ENCODE measurements at regions not wholly inside any gene's neighbourhood (a gene's known extent, or its start where the extent isn't known, plus 50 kb on each side); places are given as distances from the start of the nearest gene placed in this dataset.

GRCh38 chr15:95975212-95975611, 355.3 kb upstream of the NR2F2 start (continued):
- TF ChIP-seq IRF3 (IDR thresholded peaks at IDR 0.05; ENCODE audit: low read depth, low read length), result no peak
- TF ChIP-seq, protein P1, sequence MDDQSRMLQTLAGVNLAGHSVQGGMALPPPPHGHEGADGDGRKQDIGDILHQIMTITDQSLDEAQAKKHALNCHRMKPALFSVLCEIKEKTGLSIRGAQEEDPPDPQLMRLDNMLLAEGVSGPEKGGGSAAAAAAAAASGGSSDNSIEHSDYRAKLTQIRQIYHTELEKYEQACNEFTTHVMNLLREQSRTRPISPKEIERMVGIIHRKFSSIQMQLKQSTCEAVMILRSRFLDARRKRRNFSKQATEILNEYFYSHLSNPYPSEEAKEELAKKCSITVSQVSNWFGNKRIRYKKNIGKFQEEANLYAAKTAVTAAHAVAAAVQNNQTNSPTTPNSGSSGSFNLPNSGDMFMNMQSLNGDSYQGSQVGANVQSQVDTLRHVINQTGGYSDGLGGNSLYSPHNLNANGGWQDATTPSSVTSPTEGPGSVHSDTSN (IDR thresholded peaks at IDR 0.05), result no peak
- TF ChIP-seq TAF1 (IDR thresholded peaks at IDR 0.05; ENCODE audit: borderline replicate concordance, low read depth, low read length), result no peak
- TF ChIP-seq TEAD4 (IDR thresholded peaks at IDR 0.05; ENCODE audit: borderline replicate concordance, insufficient read depth), result no peak
- no peak for TF ChIP-seq SMC3 (IDR thresholded peaks at IDR 0.05; ENCODE audit: low read depth, low read length)
- no peak for TF ChIP-seq GATA2 (CRISPR knock-in tag; IDR thresholded peaks at IDR 0.05)

DNA sequence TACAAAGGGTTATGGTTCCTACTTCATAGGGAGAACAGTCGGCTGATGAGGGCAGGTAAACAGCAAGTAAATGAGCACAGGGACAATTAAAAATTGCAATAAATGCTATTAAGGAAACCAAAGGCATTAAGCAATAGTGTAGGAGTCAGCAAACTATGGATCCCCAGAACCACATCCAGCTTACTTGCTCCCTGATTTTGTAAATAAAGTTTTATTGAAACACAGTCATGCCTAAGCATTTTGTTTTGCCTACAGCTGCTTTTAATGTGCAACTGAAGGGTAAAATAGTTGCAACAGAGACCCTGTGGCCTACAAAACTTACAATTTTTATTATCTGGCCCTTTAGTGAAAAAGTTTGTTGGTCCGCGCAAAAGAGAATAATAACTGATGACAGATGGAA, 351.2 kb upstream of the NR2F2 start:
- DNase-seq, result no peak
- no peaks in the 10 kb centered on the region for H3K36me3 ChIP-seq (replicated peaks in 1 of 2; ENCODE audit: control insufficient read depth in 1 of 2, insufficient read depth in 2 of 2, low read length in 1 of 2)
- H3K4me2 ChIP-seq, result no peak overlapping the region
- H3F3A ChIP-seq (replicated peaks; ENCODE audit: insufficient read depth), result no peaks in the 10 kb centered on the region
- TF ChIP-seq TEAD4 (IDR thresholded peaks at IDR 0.05; ENCODE audit: borderline replicate concordance, insufficient read depth), result no peak
- no peak for TF ChIP-seq NRF1 (IDR thresholded peaks at IDR 0.05; ENCODE audit: low read depth, low read length)
- TF ChIP-seq IRF3 (IDR thresholded peaks at IDR 0.05; ENCODE audit: low read depth, low read length), result no peak
- TF ChIP-seq USF2 (IDR thresholded peaks at IDR 0.05; ENCODE audit: borderline replicate concordance, low read depth, low read length), result no peak
- TF ChIP-seq REST (IDR thresholded peaks at IDR 0.05; ENCODE audit: low read depth, low read length), result no peak
- no peak for TF ChIP-seq JUND (IDR thresholded peaks at IDR 0.05)
- TF ChIP-seq RCOR1 (IDR thresholded peaks at IDR 0.05; ENCODE audit: low read length), result no peak
- TF ChIP-seq MXI1 (IDR thresholded peaks at IDR 0.05; ENCODE audit: low read depth, low read length), result no peak
- TF ChIP-seq YY1 (IDR thresholded peaks at IDR 0.05; ENCODE audit: low read depth), result no peak
- TF ChIP-seq CHD2 (IDR thresholded peaks at IDR 0.05; ENCODE audit: low read length, partially characterized antibody), result no peak
- TF ChIP-seq FOXJ3 (CRISPR knock-in tag; IDR thresholded peaks at IDR 0.05), result no peak
- TF ChIP-seq ELF1 (IDR thresholded peaks at IDR 0.05), result no peak
- no peak for TF ChIP-seq EP300 (IDR thresholded peaks at IDR 0.05; ENCODE audit: borderline replicate concordance in 1 of 2, low read depth in 1 of 2, low read length in 1 of 2)
- no peak for TF ChIP-seq CTCF (IDR thresholded peaks at IDR 0.05)
- TF ChIP-seq ZBTB33 (IDR thresholded peaks at IDR 0.05; ENCODE audit: borderline replicate concordance, low read depth), result no peak
- no peak overlapping the region for H2AFZ ChIP-seq (ENCODE audit: low read depth)
- H3K27me3 ChIP-seq (ENCODE audit: insufficient read depth), result no peaks in the 10 kb centered on the region
- CTCF ChIA-PET, result no interaction called here
- no peak overlapping the region for H3K27ac ChIP-seq (ENCODE audit: low read depth in 2 of 2, low read length in 1 of 2)
- no peaks in the 10 kb centered on the region for H3K79me2 ChIP-seq (ENCODE audit: insufficient read depth)
- no peaks in the 10 kb centered on the region for H3K9me2 ChIP-seq
- 66% methylated on average over 3 of the region's 3 CpGs for WGBS (ENCODE audit: low lambda C conversion rate)
- H3K9ac ChIP-seq, result no peak overlapping the region
- H3K9me3 ChIP-seq, result no peaks in the 10 kb centered on the region
- H3K4me3 ChIP-seq (ENCODE audit: low read depth in 2 of 2, low read length in 1 of 2), result no peak overlapping the region
- POLR2A ChIA-PET, result no interaction called here
- H4K20me1 ChIP-seq (ENCODE audit: insufficient read depth), result no peaks in the 10 kb centered on the region
- no peaks in the 10 kb centered on the region for H3K4me1 ChIP-seq (ENCODE audit: control insufficient read depth in 1 of 2, insufficient read depth in 2 of 2, low read depth in 1 of 2, low read length in 1 of 2)
